Keratinocyte (primary cell): ENCODE measurements at regions not wholly inside any gene's neighbourhood (a gene's known extent, or its start where the extent isn't known, plus 50 kb on each side); places are given as distances from the start of the nearest gene placed in this dataset.

ENCODE experiments used
- EZH2 ChIP-seq: IDR thresholded peaks from one replicate; pipeline ENCODE4 v1.6.1; 2012; ENCODE audit warnings: inconsistent platforms, mild to moderate bottlenecking, low read length, moderate library complexity
- TF ChIP-seq, protein P1 (sequence below), 3 experiments: IDR thresholded peaks in 1 of 3; conservative IDR thresholded peaks in 1 of 3; optimal IDR thresholded peaks in 1 of 3; 2 replicates in 2 of 3; 3 replicates in 1 of 3; pipeline versions ENCODE3 to v1.5.1; 2011; ENCODE audit warnings: low read length in 3 of 3, mild to moderate bottlenecking in 3 of 3, moderate library complexity in 2 of 3, control low read depth in 1 of 3, inconsistent platforms in 1 of 3; ENCODE audit not compliant: insufficient read depth in 2 of 3; ENCODE audit errors: extremely low read depth in 1 of 3

DNA sequence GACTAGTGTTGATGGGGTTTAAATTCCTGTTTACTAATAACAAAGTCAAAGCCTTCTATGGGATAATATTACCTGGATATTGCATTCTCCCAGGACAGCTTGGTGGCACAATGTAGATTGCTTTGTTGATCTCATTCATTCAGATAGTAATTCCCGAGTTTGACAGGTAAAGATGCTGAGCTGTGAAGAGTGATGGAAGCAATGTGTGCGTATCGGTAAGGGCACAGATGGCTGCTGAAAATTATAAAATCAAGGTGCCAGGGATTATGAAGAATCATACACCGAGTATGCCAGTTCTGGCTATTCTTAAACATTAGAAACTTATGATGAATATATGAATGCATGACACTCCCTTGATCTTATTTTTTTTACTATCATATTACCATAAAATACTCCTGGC is 100.6 kb upstream of the CNTNAP4 start:
- TF ChIP-seq, protein P1, sequence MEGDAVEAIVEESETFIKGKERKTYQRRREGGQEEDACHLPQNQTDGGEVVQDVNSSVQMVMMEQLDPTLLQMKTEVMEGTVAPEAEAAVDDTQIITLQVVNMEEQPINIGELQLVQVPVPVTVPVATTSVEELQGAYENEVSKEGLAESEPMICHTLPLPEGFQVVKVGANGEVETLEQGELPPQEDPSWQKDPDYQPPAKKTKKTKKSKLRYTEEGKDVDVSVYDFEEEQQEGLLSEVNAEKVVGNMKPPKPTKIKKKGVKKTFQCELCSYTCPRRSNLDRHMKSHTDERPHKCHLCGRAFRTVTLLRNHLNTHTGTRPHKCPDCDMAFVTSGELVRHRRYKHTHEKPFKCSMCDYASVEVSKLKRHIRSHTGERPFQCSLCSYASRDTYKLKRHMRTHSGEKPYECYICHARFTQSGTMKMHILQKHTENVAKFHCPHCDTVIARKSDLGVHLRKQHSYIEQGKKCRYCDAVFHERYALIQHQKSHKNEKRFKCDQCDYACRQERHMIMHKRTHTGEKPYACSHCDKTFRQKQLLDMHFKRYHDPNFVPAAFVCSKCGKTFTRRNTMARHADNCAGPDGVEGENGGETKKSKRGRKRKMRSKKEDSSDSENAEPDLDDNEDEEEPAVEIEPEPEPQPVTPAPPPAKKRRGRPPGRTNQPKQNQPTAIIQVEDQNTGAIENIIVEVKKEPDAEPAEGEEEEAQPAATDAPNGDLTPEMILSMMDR (optimal IDR thresholded peaks at IDR 0.05 in 1 of 3, IDR thresholded peaks at IDR 0.05 in 1 of 3, conservative IDR thresholded peaks at IDR 0.05 in 1 of 3; ENCODE audit: extremely low read depth in 1 of 3, insufficient read depth in 2 of 3, low read length in 3 of 3) = no peak
- TF ChIP-seq EZH2 = no peak
